MM.1S (cell line): ENCODE measurements at regions not wholly inside any gene's neighbourhood (a gene's known extent, or its start where the extent isn't known, plus 50 kb on each side); places are given as distances from the start of the nearest gene placed in this dataset.

Experiments used
- EZH2 ChIP-seq: fragments of 300-600 bp; sonication (generic); optimal IDR thresholded peaks from 2 replicates; pipeline ENCODE3; 2017; ENCODE audit warnings: low read depth, mild to moderate bottlenecking, antibody characterized with exemption, low read length, mixed read lengths
- EZH2phosphoT487 ChIP-seq: fragments of 300-600 bp; sonication (generic); IDR thresholded peaks from 2 replicates; pipeline ENCODE4 v1.6.1; 2018; ENCODE audit warnings: antibody characterized with exemption, low read length
- TF ChIP-seq, protein P1 (sequence below): fragments of 300-600 bp; sonication (generic); IDR thresholded peaks from 2 replicates; pipeline ENCODE4 v1.5.1; 2016; ENCODE audit warnings: antibody characterized with exemption, low read length, mixed read lengths

DNA sequence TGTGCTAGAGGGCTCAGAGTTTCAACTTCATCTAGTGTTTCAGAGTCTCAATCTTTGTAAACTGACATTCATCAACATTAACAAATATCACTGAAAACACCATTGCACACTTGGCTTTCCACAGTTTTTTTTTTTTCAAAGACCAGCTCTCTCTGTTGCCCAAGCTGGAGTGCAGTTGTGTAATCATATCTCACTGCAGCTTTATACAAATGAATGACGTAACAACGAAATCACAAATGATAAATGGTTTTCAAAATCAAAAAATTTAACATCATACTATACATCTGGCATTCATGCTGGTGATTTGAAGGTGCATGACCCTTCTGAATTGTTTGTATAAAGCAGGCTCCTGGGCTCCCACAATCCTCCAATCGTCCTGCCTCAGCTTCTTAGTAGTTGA, 248.0 kb upstream of the TMTC4 start:
- TF ChIP-seq EZH2 (no peak), EZH2phosphoT487 (no peak)
- TF ChIP-seq, protein P1, sequence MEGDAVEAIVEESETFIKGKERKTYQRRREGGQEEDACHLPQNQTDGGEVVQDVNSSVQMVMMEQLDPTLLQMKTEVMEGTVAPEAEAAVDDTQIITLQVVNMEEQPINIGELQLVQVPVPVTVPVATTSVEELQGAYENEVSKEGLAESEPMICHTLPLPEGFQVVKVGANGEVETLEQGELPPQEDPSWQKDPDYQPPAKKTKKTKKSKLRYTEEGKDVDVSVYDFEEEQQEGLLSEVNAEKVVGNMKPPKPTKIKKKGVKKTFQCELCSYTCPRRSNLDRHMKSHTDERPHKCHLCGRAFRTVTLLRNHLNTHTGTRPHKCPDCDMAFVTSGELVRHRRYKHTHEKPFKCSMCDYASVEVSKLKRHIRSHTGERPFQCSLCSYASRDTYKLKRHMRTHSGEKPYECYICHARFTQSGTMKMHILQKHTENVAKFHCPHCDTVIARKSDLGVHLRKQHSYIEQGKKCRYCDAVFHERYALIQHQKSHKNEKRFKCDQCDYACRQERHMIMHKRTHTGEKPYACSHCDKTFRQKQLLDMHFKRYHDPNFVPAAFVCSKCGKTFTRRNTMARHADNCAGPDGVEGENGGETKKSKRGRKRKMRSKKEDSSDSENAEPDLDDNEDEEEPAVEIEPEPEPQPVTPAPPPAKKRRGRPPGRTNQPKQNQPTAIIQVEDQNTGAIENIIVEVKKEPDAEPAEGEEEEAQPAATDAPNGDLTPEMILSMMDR = no peak
